Activated T-helper 9 cell treated with anti-CD3 and anti-CD28 coated beads, Interleukin-2, amount 50 U/mL, for 16 hours (primary cell): ENCODE measurements at regions not wholly inside any gene's neighbourhood (a gene's known extent, or its start where the extent isn't known, plus 50 kb on each side); places are given as distances from the start of the nearest gene placed in this dataset.
"Not testable (repeated sequence)": the region's sequence is repeated elsewhere in the genome, so short reads cannot be mapped to it uniquely, and the experiment has no call there.

Source experiments
- DNase-seq: peaks from one replicate; pipeline ENCODE4 v3.0.0-alpha.2; 2020; ENCODE audit warnings: low read depth

- no peak for DNase-seq
Observed at GRCh38 chr3:110685630-110686029, 386.0 kb upstream of the NECTIN3 start.

DNA sequence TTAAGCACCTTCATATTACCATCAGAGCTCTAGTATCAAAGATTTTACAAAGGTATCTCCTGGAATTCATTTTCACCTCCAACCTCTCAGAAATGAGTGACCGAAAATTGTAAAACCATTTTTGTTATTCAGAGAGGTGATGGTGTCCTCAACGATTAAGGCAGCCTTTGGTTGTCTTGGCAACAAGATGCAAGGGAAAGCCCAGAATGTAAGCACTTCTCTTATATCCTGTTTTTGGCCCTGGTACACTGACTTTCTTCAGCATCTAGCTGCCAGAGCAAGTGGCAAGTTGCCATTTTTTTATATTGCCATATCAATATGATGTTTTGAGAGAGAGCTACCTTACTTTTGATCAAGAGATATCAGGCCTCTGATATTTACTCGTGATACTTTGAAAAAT lies 384.9 kb upstream of the NECTIN3 start:
- no peak for DNase-seq

DNA sequence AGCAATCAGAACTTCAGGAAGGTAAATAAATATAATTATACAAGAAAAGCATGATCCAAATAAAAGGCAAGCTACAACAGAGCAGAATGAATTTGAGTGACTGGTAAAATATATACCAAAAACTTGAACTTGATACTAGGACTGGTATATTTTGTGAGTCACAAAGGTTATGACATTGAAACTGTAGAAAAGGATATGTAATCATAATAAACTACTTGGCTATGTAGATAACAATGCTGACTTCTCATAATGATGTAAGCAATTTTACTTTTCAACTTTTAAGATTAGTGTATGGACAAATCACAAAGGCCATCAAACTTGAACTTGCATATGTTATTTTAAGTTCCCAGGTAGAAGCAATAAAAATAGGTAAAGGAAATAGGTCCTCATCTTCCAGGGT lies 384.5 kb upstream of the NECTIN3 start:
- no peak for DNase-seq

GRCh38 chr3:110697961-110698360 lies 373.7 kb upstream of the NECTIN3 start:
- no peak for DNase-seq

- not testable (repeated sequence) for DNase-seq
Observed at GRCh38 chr3:110704332-110704731, 367.3 kb upstream of the NECTIN3 start.

DNA sequence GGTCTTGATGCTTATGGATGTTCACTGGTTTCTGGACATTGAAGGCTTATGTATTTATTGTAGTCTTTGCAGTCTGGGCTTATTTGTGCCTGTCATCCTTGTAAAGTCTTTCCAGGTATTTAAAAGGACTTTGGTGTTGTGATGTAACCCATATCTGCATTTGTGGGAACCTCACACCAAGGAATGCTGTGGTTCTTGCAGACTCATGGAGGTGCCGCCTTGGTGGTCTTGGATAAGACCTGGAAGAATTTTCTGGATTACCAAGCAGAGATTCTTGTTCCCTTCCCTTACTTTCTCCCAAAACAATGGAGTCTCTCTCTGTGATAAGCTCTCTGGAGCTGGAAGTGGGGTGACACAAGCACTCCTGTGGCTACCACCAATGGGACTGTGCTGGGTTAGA lies 363.5 kb upstream of the NECTIN3 start:
- DNase-seq: no peak

DNA sequence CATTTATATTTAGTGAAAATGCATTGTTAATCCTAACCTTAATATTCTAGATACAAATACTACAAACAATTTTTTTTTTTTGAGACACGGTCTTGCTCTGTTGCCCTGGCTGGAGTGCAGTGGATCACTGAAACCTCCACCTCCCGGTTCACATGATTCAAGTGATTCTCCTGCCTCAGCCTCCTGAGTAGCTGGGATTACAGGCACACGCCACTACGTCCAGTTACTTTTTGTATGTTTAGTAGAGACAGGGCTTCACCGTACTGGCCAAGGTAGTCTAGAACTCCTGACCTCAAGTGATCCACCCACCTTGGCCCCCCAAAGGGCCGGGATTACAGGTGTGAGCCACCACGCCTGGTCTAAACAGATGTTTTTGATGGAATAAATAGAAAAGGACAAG lies 361.5 kb upstream of the NECTIN3 start:
- no peak for DNase-seq

DNA sequence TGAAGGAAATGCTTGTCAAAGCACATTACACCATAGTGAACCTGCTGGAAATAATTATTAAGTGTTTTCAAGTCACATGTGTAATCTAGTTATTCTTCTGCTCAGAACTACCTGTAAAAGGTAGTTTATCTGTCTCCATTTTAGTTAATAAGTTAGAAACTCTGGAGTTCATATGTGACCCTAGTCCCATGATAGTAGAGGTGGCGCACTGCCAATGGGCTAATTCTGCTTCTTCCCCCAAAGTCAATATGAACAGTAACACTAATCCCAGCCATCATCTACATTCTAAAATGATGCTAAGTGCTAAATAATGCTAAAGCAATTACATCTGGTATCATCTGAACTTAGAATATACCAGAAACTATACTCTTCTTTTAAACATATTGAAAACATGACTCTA lies 361.0 kb upstream of the NECTIN3 start:
- no peak for DNase-seq

- no peak for DNase-seq
Observed at GRCh38 chr3:110711130-110711832, 360.3 kb upstream of the NECTIN3 start.

GRCh38 chr3:110711851-110712516 lies 359.6 kb upstream of the NECTIN3 start:
- no peak for DNase-seq

- DNase-seq: no peak
Observed at GRCh38 chr3:110727056-110727455, 344.6 kb upstream of the NECTIN3 start.

DNA sequence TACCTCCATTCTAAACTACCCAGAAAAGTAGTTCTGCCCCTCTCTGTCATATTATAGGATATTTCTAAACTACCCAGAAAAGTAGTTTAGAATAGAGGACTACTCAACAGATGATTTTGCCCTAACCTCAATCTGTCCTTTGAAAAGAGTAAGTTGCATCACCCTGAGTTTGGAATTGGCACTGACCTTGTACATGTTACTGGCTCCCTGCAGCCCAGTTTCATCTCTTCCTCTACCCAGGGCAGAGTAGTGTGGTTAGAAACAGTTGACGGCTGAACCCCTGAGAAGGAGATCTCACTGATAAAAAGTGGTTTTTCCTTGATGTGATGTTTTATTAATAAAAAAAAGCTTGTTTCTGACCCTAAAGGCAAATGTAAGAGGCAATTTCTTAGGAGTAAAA lies 340.5 kb upstream of the NECTIN3 start:
- DNase-seq: no peak

GRCh38 chr3:110732420-110732819 lies 339.2 kb upstream of the NECTIN3 start:
- no peak for DNase-seq

GRCh38 chr3:110733045-110733444 lies 338.6 kb upstream of the NECTIN3 start:
- no peak for DNase-seq

DNA sequence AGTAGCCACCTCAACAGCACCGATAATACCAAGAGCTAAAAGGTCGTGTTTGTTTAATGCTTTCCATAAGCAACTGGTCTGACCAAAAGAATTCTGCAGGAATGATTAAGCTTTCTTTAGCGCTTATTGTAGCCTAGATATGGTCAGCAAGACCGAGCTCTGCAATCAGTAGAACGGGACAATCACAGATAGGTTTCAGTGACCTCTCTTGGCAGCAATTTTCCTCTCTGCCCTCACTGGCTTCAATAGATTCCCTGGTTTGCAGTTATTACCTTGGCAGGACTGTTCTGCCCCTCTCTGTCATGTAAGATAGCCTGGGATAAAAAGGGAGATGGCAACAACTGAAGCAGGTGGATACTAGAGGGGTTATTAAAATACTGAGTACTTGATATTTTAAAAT lies 337.1 kb upstream of the NECTIN3 start:
- DNase-seq: no peak

GRCh38 chr3:110736332-110736731 lies 335.3 kb upstream of the NECTIN3 start:
- DNase-seq: no peak

DNA sequence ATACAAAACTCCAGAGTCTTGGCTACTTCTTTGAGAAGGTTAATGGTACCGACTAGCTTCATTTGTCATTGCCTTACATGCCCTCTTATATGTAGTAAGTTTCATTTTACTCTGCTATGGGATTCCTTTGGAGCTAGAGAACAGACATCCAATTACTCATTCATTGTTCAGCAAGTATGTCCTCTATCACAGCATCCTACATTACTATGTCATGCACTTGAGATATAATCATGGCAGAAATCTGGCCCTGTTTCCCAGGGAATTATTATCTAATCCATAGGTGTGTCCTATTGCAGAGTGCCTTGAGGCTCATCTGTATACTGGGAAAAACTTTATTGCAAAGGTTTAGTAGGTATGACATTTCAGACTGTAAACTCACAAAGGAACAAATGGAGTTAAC lies 333.1 kb upstream of the NECTIN3 start:
- DNase-seq: no peak

GRCh38 chr3:110741891-110742290 lies 329.7 kb upstream of the NECTIN3 start:
- DNase-seq: no peak

GRCh38 chr3:110743202-110743601 lies 328.4 kb upstream of the NECTIN3 start:
- no peak for DNase-seq

GRCh38 chr3:110743984-110744383 lies 327.6 kb upstream of the NECTIN3 start:
- DNase-seq: no peak

DNA sequence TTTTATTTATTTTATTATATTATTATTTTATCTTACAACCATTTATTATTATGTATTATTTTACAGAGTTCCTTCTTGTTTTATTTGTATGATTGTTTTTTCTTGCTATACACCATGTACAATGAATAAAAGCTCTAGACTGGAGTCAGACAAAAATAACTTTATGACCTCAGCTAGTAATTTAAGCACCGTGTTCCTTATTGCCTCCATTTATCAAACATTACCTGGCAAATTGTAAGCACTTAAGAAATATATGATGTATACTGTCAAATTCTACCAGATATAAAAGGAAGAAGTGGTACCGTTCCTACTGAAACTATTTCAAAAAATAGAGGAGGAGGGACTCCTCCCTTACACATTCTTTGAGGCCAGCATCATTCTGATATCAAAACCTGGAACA lies 326.9 kb upstream of the NECTIN3 start:
- no peak for DNase-seq

DNA sequence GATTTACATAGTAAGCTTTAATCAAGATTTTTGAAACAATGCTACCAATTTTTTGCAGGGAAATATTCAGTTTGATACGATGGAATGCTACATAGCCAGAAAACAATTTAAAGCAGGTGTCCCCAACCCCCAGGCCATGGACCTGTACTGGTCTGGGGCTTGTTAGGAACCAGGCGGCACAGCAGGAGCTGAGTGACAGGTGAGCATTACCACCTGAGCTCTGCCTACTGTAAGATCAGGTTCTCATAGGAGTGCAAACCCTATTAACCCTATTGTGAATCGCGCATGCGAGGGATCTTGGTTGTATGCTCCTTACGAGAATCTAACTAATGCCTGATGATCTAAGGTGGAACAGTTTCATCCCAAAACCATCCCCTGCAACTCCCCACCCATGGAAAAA lies 322.6 kb upstream of the NECTIN3 start:
- DNase-seq: no peak

DNA sequence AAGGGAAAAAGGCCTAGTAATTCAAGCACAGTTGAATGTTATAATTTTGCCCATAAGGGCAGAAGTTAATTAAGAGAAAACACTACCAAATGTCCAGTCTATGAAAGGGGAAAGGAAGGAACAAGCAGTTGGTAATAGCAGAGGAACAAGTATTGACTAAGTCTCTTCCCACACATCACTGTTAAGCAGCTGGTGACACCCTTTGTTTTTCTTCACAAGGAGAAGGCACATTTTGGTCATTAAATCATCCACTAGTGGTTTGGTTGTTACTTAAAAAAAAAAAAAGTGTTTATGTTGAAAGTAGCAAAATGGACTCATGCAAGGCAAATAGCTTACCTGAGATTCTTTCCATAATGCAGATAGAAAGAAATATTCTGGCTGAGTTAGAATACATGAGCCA lies 321.4 kb upstream of the NECTIN3 start:
- DNase-seq: no peak

DNA sequence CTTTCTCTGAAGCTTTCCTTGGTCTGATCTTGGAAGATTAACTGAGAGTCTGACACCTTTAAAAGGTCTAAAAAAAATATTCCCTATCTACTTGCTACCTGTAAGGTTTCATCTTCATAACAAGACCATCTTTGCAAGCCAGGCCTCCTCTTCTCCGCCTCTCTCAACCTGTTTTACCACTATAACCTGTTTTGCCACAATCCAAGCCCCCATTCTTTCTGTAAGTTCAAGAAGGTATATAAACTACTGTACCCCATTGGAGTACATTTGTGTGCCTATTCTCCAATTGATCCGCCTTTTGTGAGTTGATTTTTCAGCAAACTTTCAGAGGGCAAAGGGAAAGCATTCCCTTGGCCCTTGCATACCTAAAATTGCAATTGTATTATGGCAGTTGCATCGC lies 319.3 kb upstream of the NECTIN3 start:
- DNase-seq: no peak
